C1 segment of cervical spinal cord (tissue), 14 donors: ENCODE measurements at regions not wholly inside any gene's neighbourhood (a gene's known extent, or its start where the extent isn't known, plus 50 kb on each side); places are given as distances from the start of the nearest gene placed in this dataset.

ENCODE experiments used
- DNase-seq, 14 donors: peaks; one replicate each; lab custom pipeline; 2025; lab: John Stamatoyannopoulos, UW

DNA sequence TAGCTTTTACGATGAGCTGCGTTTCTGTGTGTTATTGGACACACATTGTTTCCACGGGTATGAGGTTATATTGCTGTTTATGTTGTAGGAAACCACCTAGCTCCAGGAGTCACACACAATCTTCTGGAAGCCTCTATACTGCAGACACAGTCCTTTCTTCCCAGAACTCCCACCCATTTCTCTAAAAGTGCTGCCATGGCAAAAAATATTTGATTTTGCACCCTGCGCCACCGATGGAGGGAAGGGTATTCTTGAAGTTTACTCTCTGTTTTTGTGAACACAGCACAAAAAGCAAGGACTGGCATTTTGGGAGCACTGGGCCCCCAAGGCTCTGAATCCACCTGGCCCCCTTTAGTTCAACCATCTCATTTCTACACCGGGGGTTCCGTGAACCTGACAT, 187.5 kb downstream of the ICE1 start:
- DNase-seq, result no peak

DNA sequence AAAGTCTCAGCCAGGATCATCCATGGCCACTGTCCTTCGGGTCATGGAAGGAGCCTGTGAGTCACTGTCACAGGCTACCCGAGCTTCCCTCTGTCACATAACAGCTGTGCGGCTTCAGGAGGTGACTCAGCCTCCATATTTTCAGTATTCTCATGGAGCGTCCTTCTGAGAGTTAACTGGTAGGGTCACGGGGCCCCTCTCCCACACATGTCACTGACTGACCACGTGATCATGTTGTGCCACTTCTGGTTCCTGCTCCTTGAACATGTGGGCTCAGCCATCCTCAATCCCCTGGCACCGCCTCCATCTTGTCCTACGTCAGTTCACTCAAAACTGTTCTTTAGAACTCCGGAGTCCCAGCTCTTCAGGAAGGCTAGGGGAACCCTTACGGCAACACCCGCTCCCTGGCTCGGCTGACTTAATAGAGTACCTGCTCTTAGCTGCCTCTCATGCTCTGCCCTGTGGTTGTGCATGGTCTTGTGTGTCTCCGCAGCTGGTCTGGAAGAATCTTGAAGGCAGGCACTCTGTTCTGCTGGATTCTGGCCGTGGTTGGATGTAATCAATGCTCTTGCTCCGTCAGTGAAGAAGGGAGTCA, 182.8 kb downstream of the ICE1 start:
- DNase-seq, result no peak

DNA sequence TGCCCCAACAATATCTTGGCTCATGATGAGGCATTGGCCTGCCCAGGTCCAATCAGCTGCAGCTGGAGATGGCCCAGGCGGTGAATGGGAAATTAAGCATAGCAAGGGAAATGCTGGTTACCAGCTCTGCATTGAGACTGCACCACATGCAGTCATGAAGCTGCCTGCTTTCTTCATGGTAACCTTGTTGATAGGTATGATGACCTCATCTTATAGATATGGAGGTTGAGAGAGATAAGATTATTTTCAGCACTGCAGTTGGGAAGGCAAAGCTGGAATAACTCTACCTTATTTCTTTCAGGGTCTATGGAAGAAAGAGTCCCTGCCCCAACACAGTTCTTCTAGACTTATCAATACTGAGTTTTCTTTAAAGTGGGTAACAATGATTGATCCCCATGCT, 180.1 kb downstream of the ICE1 start:
- no peak for DNase-seq

DNA sequence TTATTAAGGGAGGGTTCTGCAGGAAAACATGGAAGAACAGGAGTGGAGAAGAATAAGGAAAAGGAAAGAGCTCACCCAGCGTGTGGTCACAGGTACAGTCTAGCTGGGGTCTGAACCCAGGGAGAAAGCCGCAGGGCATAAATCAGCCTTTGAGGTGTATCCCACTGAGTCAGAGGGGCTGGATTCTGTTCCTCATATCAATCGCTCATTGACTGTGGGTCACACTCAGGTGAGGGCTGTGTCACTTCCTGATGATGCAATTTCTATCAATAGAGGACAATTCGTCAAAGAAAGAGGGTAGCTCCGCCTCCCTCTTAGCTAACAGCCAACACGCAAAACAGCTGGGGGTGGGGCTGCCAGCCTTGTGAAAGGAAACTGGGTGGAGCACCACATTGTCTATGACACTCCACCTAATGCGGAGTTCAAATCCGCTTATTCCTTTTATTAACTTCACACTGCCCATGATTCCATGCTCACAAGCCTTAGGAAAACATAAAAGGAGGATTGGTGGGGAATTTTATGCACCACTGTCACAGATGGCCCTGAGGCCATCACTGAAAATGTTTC, 176.2 kb downstream of the ICE1 start:
- no peak for DNase-seq

DNA sequence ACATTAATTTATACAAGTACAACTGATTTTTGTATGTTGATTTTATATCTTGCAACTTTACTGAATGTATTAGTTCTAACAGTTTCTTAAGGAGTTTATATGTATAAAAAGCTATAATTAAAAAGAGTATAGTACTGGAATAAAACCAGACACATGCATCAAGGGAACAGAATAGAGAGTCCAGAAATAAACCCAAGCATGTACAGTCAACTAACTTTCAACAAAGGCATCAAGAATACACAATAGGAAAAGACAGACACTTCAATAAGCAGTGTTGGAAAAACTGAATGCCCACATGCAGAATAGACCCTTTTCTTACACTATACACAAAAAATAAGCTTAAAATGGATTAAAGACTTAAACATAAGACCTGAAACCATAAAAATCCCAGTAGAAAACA, 170.9 kb downstream of the ICE1 start:
- no peak for DNase-seq

DNA sequence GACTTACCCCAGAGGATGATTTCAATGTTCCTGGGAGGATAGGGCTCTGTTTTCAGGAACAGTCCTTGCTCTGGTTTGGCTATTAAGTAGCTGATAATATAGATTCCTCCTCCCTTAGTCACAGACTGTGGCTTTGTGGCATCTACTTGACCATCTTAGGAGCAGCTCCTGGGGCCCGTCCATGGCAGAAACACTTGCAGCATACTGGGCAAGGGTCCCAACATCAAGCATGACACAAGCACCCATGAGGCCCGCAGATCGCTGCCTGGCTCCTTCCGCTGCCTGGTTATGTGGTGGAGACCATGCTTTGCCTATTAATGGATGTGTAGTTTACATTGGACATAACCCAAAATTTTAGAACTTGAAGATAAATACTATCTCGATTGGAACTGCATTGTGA, 170.1 kb downstream of the ICE1 start:
- no peak for DNase-seq

DNA sequence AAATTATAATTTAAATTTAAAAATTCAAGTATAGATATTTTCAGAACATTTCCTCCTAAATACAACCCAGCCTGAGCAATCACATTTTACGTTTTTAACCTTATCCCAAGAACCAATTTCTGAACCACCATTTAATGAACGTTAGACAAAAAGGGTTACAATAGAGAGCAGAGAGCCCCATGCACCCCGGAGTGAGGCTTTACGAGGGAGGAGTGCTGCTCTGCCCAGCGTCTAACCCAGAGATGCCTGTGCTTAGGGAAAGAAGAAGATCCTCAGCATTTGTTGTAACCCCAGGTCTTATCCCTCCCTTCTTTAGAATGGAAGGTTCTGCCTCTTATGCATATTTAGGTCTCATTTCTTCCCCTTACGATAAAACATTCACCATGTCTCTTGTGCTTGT, 169.1 kb downstream of the ICE1 start:
- no peak for DNase-seq

DNA sequence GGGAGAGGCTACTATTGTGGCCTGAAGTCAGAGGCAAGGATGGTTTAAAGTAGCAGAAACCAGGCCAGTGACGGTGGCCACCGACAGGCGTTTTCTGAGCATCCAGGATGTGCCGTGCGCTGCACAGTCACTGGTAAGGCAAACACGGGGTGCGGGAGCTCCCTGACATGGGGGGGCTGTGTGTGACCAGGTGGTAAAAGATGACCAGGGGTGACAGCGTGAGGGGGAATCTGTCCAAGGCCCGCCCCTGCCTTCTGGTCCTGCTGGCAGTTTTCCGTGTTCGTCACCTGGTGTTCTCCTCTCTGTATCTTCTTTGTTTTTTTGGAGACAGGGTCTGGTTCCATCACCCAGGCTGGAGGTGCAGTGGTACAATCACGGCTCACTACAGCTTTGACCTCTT, 167.4 kb downstream of the ICE1 start:
- peak in 1 of 14 donors; percentile 80 for DNase-seq

DNA sequence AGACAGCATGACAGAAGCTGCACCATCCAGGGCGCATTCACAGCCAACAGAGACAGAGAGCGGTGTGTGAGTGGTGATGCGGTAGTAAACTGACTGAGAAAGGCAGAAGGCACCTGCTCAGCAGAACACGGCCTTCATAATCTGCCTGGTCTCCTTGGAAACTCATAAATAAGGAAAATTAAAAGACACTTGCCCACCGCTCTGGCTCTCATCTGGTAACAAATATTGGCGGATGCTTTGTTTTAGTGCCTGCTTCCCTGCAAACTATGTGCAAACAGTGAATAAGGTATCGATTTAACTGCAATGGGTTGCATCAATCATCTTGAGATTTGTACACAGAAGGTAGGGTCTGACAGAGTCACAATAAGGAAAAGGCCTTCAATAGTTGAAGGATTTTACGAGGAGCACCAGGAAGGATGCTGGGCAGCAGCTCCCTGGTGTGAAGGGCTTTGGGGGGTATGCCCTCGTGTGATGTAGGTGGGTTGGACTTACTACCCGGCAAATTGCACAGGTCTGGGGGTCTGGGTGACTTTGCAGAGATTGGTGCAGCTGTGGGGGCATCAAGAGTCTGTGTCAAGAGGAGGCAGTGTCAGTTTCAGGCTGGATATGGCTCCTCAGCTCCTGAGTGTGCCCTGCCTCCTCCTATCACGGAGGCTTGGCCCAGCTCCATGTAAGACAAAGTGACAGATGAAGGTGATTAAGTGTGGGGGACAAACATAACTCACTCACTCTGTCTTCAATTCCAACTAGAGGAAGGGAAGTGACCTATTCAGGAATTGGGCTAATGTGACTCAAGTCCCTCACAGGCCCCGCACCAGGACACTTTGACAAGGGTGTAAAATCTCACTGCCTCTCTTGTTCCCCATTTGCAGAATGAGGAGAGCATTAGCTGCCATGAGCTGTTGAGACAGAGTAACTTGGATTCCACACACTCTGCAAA, 166.7 kb downstream of the ICE1 start:
- peak in 1 of 14 donors; percentile 60 for DNase-seq

DNA sequence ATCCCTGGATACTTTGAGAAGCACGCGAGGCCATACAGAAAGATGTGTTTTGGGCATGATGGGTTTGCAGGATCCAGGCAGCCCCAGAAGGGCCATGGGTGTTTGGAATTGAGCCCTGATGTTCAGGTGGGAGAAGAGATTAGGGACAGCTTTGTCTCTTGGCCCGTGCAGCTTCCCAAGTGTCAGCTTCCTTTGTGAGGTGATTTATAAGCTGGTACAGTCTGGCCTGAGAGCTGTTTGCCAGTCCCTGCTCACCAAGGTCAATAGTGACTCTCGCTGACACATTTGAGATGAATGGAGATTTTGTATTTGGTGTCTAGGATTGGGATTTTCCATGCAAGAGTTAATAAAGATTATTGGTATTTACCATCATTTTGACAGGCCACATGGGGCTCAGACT, 165.9 kb downstream of the ICE1 start:
- DNase-seq, result peak in 1 of 14 donors; percentile 54

DNA sequence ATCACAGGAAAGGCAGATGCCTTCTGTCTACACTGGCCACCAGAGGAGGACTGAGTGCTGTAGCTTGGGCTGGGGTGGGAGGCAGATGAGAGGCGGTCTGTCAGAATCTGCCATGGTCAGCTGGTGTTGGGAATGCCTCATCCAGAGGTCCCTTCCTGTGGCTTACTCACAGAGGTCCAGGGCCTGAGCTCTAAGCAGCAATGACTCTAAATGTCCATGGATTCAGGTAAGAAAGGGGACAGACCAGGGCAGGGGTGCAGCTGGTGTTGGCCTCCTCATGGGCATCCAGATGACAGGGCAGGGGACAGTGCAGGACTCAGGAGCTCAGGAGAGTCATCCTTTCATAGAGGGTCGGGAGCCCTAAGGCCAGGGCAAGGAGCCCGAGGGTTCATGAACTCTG, 165.0 kb downstream of the ICE1 start:
- DNase-seq, result no peak

DNA sequence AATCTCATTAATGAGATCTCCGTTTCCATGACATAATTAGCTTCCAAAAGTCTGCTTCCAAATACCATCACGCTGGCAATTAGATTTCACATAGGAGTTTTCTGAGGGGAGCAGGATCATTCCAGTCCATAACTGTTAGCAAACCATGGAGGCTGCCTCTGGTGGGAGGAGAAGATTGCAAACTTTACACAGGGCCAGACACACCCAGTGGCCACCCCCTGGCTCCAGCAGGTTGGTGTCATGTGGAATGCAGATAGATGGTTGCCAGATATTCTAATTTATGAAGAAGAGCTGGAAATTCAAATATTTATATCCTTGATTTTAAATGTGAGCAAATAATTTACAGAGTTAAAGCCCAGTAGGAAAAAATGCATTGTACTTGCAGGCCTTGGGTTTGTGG, 164.2 kb downstream of the ICE1 start:
- DNase-seq, result no peak

DNA sequence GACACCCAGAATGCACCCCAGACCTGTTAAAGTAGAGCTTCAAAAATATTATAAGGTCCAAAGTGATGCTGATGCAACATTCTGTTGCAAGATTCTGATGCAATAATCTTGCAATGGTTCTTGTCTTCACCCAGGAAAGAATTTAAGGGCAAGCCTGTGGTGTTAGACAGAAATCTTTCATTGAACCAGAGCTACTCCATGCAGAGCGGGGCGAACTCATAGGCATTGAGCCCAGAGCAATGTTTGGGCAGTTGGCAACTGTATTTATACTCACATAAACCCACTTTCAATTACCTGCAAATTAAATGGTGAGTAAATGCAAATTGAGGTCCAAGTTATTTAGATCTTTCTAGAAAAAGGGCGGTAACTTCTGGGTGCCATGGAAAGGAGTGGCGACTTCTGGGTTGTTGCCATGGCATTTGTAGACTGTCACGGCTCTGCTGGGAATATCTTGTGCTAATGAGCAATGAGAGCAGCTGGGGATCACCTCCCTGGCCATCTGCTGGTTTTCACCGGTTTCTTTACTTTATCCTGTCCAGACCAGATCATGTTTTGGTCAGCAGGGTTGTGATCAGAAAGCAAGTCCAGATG, 163.4 kb downstream of the ICE1 start:
- DNase-seq, result peak in 1 of 14 donors; percentile 80

DNA sequence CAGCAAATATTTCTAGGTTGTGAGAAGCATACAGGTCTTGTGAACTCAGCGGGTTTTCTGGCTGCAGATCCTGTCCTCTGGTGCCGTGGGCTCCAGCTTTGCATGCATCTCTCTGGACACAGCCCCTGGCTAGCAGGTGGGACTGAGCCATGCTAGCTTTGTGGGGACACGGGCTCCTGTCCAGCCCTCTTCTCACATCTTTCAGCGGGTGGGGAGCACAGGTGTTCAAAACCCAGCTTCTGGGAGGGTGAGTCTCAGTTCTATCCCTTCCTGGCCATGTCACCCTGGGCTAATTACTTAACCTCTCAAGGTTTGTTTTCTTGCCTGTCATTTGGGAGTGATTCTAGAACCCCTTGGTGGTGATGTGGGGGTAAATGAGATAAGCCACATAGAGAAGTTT, 162.3 kb downstream of the ICE1 start:
- DNase-seq, result no peak

DNA sequence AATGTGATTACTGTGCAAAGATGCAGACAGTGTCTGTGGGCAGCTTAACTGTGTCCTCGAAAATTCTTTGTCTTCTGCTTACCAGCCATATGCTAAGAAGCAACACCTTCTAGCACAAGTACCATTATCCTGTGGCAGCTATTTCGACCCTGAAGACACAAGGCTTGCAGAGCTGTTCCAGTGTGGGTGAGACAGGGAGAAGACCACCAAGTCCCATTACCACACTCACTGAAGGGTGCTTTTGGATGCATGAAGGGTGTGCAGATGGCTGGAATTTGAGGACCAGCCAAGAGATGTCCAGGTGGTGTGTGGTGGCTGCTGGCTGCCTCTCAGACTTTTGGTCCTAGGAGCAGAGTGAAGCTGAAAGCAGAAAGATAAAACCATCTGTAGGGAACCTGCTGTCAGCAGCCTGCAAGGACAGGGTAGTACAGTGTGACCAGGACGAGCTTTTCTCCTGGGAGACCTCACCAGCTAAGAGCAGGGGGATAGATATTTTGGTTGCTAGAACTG, 161.8 kb downstream of the ICE1 start:
- DNase-seq, result peak in 4 of 14 donors; percentile 7 to 96 (median 19)

DNA sequence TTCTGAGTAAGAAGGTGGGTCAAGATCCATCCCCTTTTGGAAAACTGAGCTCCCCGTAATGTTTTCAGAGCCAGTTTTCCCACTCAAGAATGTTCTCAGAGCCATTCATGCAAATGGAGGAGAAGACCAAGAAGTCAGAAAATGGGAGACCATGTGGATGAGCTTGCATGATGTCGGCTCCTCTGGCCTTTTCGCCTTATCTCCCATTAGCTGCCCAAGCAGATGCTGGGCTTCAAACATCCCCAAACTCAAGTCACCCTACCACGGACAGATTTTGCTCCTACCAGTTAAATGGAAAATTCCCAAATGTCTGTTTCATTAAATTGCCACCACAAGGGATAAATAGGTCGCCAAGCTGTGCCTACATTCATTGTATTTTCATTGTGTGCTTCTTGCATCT, 161.4 kb downstream of the ICE1 start:
- DNase-seq, result no peak

DNA sequence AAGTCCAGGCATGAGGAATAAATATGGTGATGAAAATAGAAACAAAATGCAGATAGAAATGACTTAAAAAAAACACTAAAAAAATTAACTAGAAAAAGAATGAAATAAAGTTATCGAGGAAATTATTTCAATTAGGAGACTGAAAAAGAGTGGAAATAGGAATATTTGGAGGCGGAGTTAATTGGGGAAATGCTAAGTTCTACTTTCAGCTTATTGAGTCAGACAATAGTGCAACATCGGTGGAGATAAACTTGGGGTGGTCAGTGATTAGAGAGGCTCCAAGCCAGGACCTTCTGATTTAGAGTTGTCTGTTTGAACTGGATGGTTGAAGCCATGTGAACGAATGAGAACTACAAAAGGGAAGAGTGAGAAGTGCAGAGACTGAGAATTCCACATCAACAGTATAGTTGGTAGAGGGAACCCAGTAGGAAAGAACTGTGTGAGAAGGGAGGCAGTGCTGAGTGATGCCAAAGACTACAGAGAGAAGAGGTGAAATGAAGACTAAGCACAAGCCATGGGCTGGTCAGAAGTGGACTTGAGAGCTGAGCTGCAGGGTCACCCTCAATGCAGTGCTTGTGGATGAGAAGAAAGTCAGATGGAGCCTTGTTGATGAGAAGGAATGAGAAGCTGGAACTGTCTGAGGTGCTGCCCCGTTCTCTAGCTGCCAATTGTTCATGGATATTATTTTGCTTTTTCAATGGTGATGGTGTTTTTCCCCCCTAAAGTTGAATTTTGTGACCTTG, 160.7 kb downstream of the ICE1 start:
- no peak for DNase-seq

DNA sequence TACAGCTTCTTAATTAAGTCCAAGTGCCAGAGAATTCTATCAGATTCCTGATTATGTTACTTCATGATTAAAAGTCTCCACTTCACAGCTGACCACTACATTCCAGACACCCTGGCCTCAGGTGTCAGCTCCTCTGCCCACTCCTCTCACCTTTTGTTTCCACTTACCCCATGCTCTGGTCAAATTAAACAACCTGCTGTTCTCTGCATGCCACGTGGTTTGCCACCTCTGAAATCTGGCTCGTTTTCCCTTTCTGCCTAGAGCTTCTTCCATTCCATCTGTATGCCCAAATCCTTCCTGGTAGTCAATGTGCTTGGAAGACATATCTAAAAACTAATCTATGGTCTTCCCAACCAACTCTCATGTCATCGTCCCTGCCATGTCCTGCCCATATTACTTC, 158.6 kb downstream of the ICE1 start:
- DNase-seq, result no peak

DNA sequence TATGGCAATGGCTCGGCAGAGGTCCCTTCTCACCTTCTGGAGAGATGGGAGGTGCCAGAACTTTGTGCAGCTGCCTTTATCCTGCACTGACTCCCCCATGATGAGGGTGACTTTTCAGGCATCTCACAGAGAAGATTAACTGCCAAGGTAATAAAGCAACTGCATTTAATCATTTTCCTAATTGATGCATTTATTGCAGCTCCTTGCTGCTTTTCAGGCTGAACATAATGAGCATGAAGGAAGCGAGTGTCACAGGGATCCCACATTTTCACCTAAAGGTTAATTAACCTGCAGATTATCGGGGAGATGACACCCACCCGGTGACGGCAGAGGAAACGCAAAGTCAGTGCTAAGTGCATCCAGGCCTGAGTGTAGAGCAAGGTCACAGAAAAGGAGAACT, 154.3 kb downstream of the ICE1 start:
- no peak for DNase-seq

DNA sequence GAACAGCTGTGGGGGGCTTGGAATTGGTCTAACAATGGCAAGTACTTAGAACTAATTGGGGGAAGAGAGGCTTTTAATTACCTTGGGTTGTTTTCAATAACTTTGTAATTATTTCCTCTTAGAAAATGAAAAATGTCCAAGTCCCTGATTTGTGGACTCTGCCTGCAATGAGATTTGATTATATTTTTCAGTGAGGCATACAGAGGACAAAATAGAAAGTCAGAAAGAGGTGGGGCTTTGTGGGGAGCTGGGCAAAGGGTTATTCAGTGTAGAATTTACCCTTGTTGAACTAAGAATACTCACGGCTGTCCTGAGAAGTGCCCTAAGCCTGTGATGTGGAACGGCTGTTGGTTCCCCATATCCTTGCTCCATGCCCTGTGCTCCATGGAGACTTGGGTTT, 153.0 kb downstream of the ICE1 start:
- no peak for DNase-seq

DNA sequence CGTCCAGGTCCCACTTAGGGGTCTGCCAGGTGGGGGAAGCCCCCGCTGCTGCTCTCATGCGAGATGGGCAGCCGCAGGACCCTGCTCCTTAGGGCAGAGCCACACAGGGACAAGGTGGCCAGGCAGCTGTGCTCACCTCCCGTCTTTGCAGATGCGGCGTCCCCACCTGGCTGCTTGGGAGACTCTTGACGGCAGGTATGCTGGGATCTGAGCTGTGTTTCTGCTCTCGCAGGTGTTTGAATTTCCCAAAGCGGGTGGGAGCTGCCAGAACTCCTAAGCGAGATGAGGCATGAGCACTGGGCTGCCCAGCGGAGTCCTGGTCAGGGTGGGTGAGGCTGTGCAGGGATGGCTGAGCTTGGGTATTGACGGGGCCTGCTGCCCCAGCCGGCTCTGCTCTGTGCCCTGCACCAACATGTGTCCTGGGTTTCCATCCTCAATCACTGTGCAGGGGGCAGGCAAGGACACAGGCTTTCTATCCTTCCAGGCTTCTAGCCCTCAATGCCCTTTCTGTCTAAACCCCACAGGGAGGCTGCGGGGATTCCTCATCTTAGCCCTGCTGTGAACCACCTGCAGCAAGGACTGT, 151.4 kb downstream of the ICE1 start:
- DNase-seq, result no peak
